Mesenchymal stem cell (in vitro differentiated cells and primary cell): ENCODE measurements at regions not wholly inside any gene's neighbourhood (a gene's known extent, or its start where the extent isn't known, plus 50 kb on each side); places are given as distances from the start of the nearest gene placed in this dataset.

Experiments
- DNase-seq: peaks from one replicate; pipeline ENCODE4 v3.0.0-alpha.2; 2013
- H2AFZ ChIP-seq: one replicate; pipeline ENCODE4 v1.6.1; 2013; ENCODE audit warnings: low read depth, mild to moderate bottlenecking, control low read depth, inconsistent platforms, low read length, moderate library complexity
- H2AK5ac ChIP-seq: 2 replicates; pipeline ENCODE4 v1.6.1; 2013; ENCODE audit warnings: low read length, moderate library complexity, mild to moderate bottlenecking, inconsistent platforms; ENCODE audit not compliant: severe bottlenecking
- H2BK120ac ChIP-seq: one replicate; pipeline ENCODE4 v1.6.1; 2013; ENCODE audit warnings: low read depth, mild to moderate bottlenecking, inconsistent platforms, low read length, moderate library complexity
- H2BK12ac ChIP-seq, 2 experiments: one replicate each; pipeline ENCODE4 v1.6.1; 2013; ENCODE audit warnings: inconsistent platforms in 2 of 2, low read length in 2 of 2, mild to moderate bottlenecking in 2 of 2, moderate library complexity in 2 of 2, control low read depth in 1 of 2
- H2BK15ac ChIP-seq: one replicate; pipeline ENCODE4 v1.6.1; 2013; ENCODE audit warnings: mild to moderate bottlenecking, low read depth, inconsistent platforms; ENCODE audit not compliant: poor library complexity, severe bottlenecking
- H2BK5ac ChIP-seq: 2 replicates; pipeline ENCODE4 v1.6.1; 2013; ENCODE audit warnings: low read depth, mild to moderate bottlenecking, low read length, control low read depth, inconsistent platforms; ENCODE audit not compliant: poor library complexity, severe bottlenecking
- H3K14ac ChIP-seq, 2 experiments: one replicate each; pipeline ENCODE4 v1.6.1; 2013; ENCODE audit warnings: inconsistent platforms in 2 of 2, low read length in 2 of 2, control low read depth in 1 of 2, mild to moderate bottlenecking in 1 of 2, moderate library complexity in 1 of 2
- H3K18ac ChIP-seq, 2 experiments: one replicate each; pipeline ENCODE4 v1.6.1; 2013; ENCODE audit warnings: inconsistent platforms in 2 of 2, low read length in 2 of 2, control low read depth in 1 of 2, low read depth in 1 of 2, mild to moderate bottlenecking in 1 of 2
- H3K23ac ChIP-seq, 2 experiments: one replicate each; pipeline ENCODE4 v1.6.1; 2013; ENCODE audit warnings: inconsistent platforms in 2 of 2, low read length in 2 of 2, mild to moderate bottlenecking in 2 of 2, moderate library complexity in 2 of 2, control low read depth in 1 of 2
- H3K27ac ChIP-seq: 2 replicates; pipeline ENCODE4 v1.5.1; 2013; ENCODE audit warnings: mild to moderate bottlenecking, moderate library complexity, low read length, control low read depth, inconsistent platforms; ENCODE audit not compliant: poor library complexity, severe bottlenecking
- H3K27me3 ChIP-seq, 2 experiments: 2 replicates each; pipeline versions ENCODE4 v1.6.1 to v1.7.0; 2013; ENCODE audit warnings: low read length in 2 of 2, mild to moderate bottlenecking in 2 of 2, moderate library complexity in 2 of 2, control low read depth in 1 of 2, inconsistent platforms in 1 of 2; ENCODE audit not compliant: control insufficient read depth in 1 of 2, insufficient read depth in 1 of 2
- H3K36me3 ChIP-seq, 2 experiments: 2 replicates each; pipeline versions ENCODE4 v1.6.1 to v1.7.0; 2013; ENCODE audit warnings: low read length in 2 of 2, control low read depth in 1 of 2, inconsistent platforms in 1 of 2, low read depth in 1 of 2, mild to moderate bottlenecking in 1 of 2; ENCODE audit not compliant: insufficient read depth in 2 of 2, control insufficient read depth in 1 of 2
- H3K4ac ChIP-seq, 2 experiments: one replicate each; pipeline ENCODE4 v1.6.1; 2013; ENCODE audit warnings: inconsistent platforms in 2 of 2, low read length in 2 of 2, mild to moderate bottlenecking in 2 of 2, moderate library complexity in 2 of 2, control low read depth in 1 of 2, low read depth in 1 of 2
- H3K4me1 ChIP-seq: 2 replicates; pipeline ENCODE4 v1.6.1; 2013; ENCODE audit warnings: low read depth, low read length, control low read depth; ENCODE audit not compliant: control insufficient read depth, insufficient read depth
- H3K4me2 ChIP-seq: 2 replicates; pipeline ENCODE4 v1.6.1; 2013; ENCODE audit warnings: low read length, mild to moderate bottlenecking, inconsistent platforms; ENCODE audit not compliant: poor library complexity, severe bottlenecking
- H3K4me3 ChIP-seq, 2 experiments: 2 replicates each; pipeline versions ENCODE4 v1.5.1 to v1.7.0; 2013; ENCODE audit warnings: low read length in 2 of 2, mild to moderate bottlenecking in 2 of 2, control low read depth in 1 of 2, low read depth in 1 of 2; ENCODE audit not compliant: insufficient read depth in 1 of 2
- H3K79me1 ChIP-seq: replicated peaks from 2 replicates; pipeline ENCODE4 v1.6.1; 2013; ENCODE audit warnings: mild to moderate bottlenecking, control low read depth, low read length, inconsistent platforms; ENCODE audit not compliant: poor library complexity, severe bottlenecking
- H3K9ac ChIP-seq: 2 replicates; pipeline ENCODE4 v1.7.0; 2013; ENCODE audit warnings: mild to moderate bottlenecking, low read length, moderate library complexity
- H3K9me3 ChIP-seq: 2 replicates; pipeline ENCODE4 v1.7.0; 2013; ENCODE audit warnings: mild to moderate bottlenecking, low read length; ENCODE audit not compliant: control insufficient read depth
- H4K8ac ChIP-seq: one replicate; pipeline ENCODE4 v1.6.1; 2013; ENCODE audit warnings: inconsistent platforms, mild to moderate bottlenecking, low read length, moderate library complexity
- H4K91ac ChIP-seq: one replicate; pipeline ENCODE4 v1.6.1; 2013; ENCODE audit warnings: mild to moderate bottlenecking, low read length, inconsistent platforms
- WGBS: methylation state at CpG from one replicate; pipeline ENCODE4 v1.1.7; 2013; ENCODE audit warnings: mixed read lengths; 5-methylcytosine and 5-hydroxymethylcytosine counted together

- H3K27me3 ChIP-seq = peaks cover 0 to 4% of the 10 kb centered on the region in 2 experiments
- no peak overlapping the region for H3K27ac ChIP-seq
- H3K9me3 ChIP-seq = no peaks in the 10 kb centered on the region
- H3K23ac ChIP-seq = no peak overlapping the region
- no peak for DNase-seq
- no peak overlapping the region for H3K4ac ChIP-seq
- no peaks in the 10 kb centered on the region for H3K79me1 ChIP-seq
- no peak overlapping the region for H2BK120ac ChIP-seq
- H3K14ac ChIP-seq = no peak overlapping the region
- no peak overlapping the region for H2AFZ ChIP-seq
- 94% methylated on average over 5 of the region's 7 CpGs for WGBS
- H3K4me3 ChIP-seq = no peak overlapping the region
- peak overlapping the region in 1 of 2 experiments; percentile 4 for H3K18ac ChIP-seq
- H3K9ac ChIP-seq = no peak overlapping the region
- no peak overlapping the region for H4K91ac ChIP-seq
- H2AK5ac ChIP-seq = no peak overlapping the region
- H2BK15ac ChIP-seq = no peak overlapping the region
- no peak overlapping the region for H2BK5ac ChIP-seq
- H4K8ac ChIP-seq = peak overlapping the region; percentile 41
- H2BK12ac ChIP-seq = no peak overlapping the region
- no peaks in the 10 kb centered on the region for H3K4me1 ChIP-seq
- H3K4me2 ChIP-seq = no peak overlapping the region
- H3K36me3 ChIP-seq = no peaks in the 10 kb centered on the region
These were observed 75.9 kb upstream of the SEMA6A start for GRCh38 chr5:116650544-116650943.

- Histone ChIP-seq H3K23ac (no peak overlapping the region), H2AFZ (no peak overlapping the region), H3K18ac (no peak overlapping the region), H3K27me3 (peaks cover 0 to 4% of the 10 kb centered on the region in 2 experiments), H3K27ac (no peak overlapping the region), H3K4me2 (no peak overlapping the region), H3K36me3 (no peaks in the 10 kb centered on the region), H2BK5ac (no peak overlapping the region), H2BK12ac (no peak overlapping the region), H3K4me1 (no peaks in the 10 kb centered on the region), H2BK120ac (no peak overlapping the region), H2AK5ac (no peak overlapping the region), H3K14ac (no peak overlapping the region), H2BK15ac (no peak overlapping the region), H3K4me3 (no peak overlapping the region), H3K9me3 (no peaks in the 10 kb centered on the region), H3K9ac (no peak overlapping the region), H4K91ac (no peak overlapping the region), H3K4ac (no peak overlapping the region), H4K8ac (no peak overlapping the region), H3K79me1 (no peaks in the 10 kb centered on the region)
- DNase-seq = no peak
- WGBS = 95% methylated on average over 9 of the region's 10 CpGs
These were observed 72.1 kb upstream of the SEMA6A start for GRCh38 chr5:116646611-116647289.

- no peak for DNase-seq
- no peaks in the 10 kb centered on the region for H3K79me1 ChIP-seq
- no peak overlapping the region for H3K18ac ChIP-seq
- no peak overlapping the region for H2BK15ac ChIP-seq
- H3K4me2 ChIP-seq = no peak overlapping the region
- no peak overlapping the region for H3K27ac ChIP-seq
- WGBS = 81% methylated on average over 1 of the region's 1 CpG
- H3K27me3 ChIP-seq = no peaks in the 10 kb centered on the region
- no peak overlapping the region for H3K4ac ChIP-seq
- H3K9me3 ChIP-seq = no peaks in the 10 kb centered on the region
- no peak overlapping the region for H3K9ac ChIP-seq
- no peaks in the 10 kb centered on the region for H3K4me1 ChIP-seq
- H2BK120ac ChIP-seq = no peak overlapping the region
- H3K23ac ChIP-seq = no peak overlapping the region
- no peak overlapping the region for H4K8ac ChIP-seq
- no peak overlapping the region for H2AK5ac ChIP-seq
- H3K14ac ChIP-seq = no peak overlapping the region
- H2AFZ ChIP-seq = no peak overlapping the region
- no peak overlapping the region for H4K91ac ChIP-seq
- no peak overlapping the region for H3K4me3 ChIP-seq
- no peaks in the 10 kb centered on the region for H3K36me3 ChIP-seq
- H2BK5ac ChIP-seq = no peak overlapping the region
- no peak overlapping the region for H2BK12ac ChIP-seq
These were observed 71.0 kb upstream of the SEMA6A start for GRCh38 chr5:116645627-116646026.

GRCh38 chr5:116640236-116640635 is 65.6 kb upstream of the SEMA6A start:
- Histone ChIP-seq H3K9me3 (no peaks in the 10 kb centered on the region), H4K8ac (no peak overlapping the region), H3K36me3 (no peaks in the 10 kb centered on the region), H2BK5ac (no peak overlapping the region), H3K4me3 (no peak overlapping the region), H4K91ac (no peak overlapping the region), H2AK5ac (no peak overlapping the region), H2BK120ac (no peak overlapping the region), H2AFZ (no peak overlapping the region), H3K79me1 (no peaks in the 10 kb centered on the region), H2BK12ac (no peak overlapping the region), H3K23ac (no peak overlapping the region), H3K9ac (no peak overlapping the region), H2BK15ac (no peak overlapping the region), H3K4me2 (no peak overlapping the region), H3K27ac (no peak overlapping the region), H3K14ac (no peak overlapping the region), H3K18ac (no peak overlapping the region), H3K4ac (no peak overlapping the region), H3K4me1 (no peaks in the 10 kb centered on the region), H3K27me3 (no peaks in the 10 kb centered on the region)
- DNase-seq = no peak
